ENCODE measurements at regions not wholly inside any gene's neighbourhood (a gene's known extent, or its start where the extent isn't known, plus 50 kb on each side); places are given as distances from the start of the nearest gene placed in this dataset.

GRCh38 chr3:72036899-72037298 is 252.0 kb upstream of the PROK2 start:
- TF ChIP-seq POLR2AphosphoS5 (IDR thresholded peaks at IDR 0.05; ENCODE audit: insufficient read depth, low read depth, low read length), result no peak
- no peak for TF ChIP-seq JUN (IDR thresholded peaks at IDR 0.05; ENCODE audit: borderline replicate concordance, insufficient read depth, insufficient read length, low read depth)
- TF ChIP-seq FOS (IDR thresholded peaks at IDR 0.05; ENCODE audit: borderline replicate concordance, insufficient read depth, low read length), result no peak
- no peak for TF ChIP-seq POLR2A (IDR thresholded peaks at IDR 0.05; ENCODE audit: low read depth, low read length)
- no peak for TF ChIP-seq MYC (IDR thresholded peaks at IDR 0.05; ENCODE audit: low read depth, low read length)
- no peak for TF ChIP-seq GATA2 (IDR thresholded peaks at IDR 0.05; ENCODE audit: insufficient read depth, insufficient read length, low read depth, low read length)
- TF ChIP-seq EZH2 (IDR thresholded peaks at IDR 0.05; ENCODE audit: borderline replicate concordance, low read depth, low read length, severe bottlenecking), result no peak
- TF ChIP-seq, protein P1, sequence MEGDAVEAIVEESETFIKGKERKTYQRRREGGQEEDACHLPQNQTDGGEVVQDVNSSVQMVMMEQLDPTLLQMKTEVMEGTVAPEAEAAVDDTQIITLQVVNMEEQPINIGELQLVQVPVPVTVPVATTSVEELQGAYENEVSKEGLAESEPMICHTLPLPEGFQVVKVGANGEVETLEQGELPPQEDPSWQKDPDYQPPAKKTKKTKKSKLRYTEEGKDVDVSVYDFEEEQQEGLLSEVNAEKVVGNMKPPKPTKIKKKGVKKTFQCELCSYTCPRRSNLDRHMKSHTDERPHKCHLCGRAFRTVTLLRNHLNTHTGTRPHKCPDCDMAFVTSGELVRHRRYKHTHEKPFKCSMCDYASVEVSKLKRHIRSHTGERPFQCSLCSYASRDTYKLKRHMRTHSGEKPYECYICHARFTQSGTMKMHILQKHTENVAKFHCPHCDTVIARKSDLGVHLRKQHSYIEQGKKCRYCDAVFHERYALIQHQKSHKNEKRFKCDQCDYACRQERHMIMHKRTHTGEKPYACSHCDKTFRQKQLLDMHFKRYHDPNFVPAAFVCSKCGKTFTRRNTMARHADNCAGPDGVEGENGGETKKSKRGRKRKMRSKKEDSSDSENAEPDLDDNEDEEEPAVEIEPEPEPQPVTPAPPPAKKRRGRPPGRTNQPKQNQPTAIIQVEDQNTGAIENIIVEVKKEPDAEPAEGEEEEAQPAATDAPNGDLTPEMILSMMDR (IDR thresholded peaks at IDR 0.05; ENCODE audit: extremely low read depth in 1 of 2, insufficient read depth in 1 of 2, low read depth in 1 of 2, low read length in 2 of 2), result no peak
- TF ChIP-seq, protein P2, sequence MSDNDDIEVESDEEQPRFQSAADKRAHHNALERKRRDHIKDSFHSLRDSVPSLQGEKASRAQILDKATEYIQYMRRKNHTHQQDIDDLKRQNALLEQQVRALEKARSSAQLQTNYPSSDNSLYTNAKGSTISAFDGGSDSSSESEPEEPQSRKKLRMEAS (IDR thresholded peaks at IDR 0.05; ENCODE audit: insufficient read depth, insufficient read length), result no peak
- Histone ChIP-seq H3K27me3 (ENCODE audit: control insufficient read depth in 2 of 2, insufficient read depth in 2 of 2, low read length in 2 of 2) (no peaks in the 10 kb centered on the region), H3K79me2 (ENCODE audit: control insufficient read depth, insufficient read depth, low read length) (no peaks in the 10 kb centered on the region), H3K9me3 (replicated peaks; ENCODE audit: control insufficient read depth, insufficient read depth, low read length) (no peaks in the 10 kb centered on the region), H2AFZ (ENCODE audit: low read depth, low read length) (no peak overlapping the region), H3K4me1 (ENCODE audit: control insufficient read depth, extremely low read depth, insufficient read depth, low read length) (no peaks in the 10 kb centered on the region), H3K9ac (replicated peaks; ENCODE audit: extremely low read depth, insufficient read depth, low read length) (no peak overlapping the region), H3K27ac (ENCODE audit: insufficient read depth, low read depth, low read length) (no peak overlapping the region), H3K9me1 (replicated peaks; ENCODE audit: control insufficient read depth, extremely low read depth, insufficient read depth, low read length) (no peaks in the 10 kb centered on the region), H3K4me3 (replicated peaks in 1 of 3; ENCODE audit: insufficient read depth in 1 of 3, low read depth in 1 of 3, low read length in 3 of 3) (no peak overlapping the region), H3K36me3 (ENCODE audit: control insufficient read depth in 2 of 2, extremely low read depth in 1 of 2, insufficient read depth in 2 of 2, low read length in 2 of 2) (no peaks in the 10 kb centered on the region), H3K4me2 (ENCODE audit: insufficient read depth, low read length) (no peak overlapping the region), H4K20me1 (replicated peaks; ENCODE audit: control insufficient read depth, extremely low read depth, insufficient read depth, low read length) (no peaks in the 10 kb centered on the region)
- ChIA-PET POLR2A (no interaction called here), CTCF (interaction anchor here (1.0 kb wide), 1 partner anchor 15 kb away, joined by 3 read pairs; no protein-coding TSS in a partner anchor)
- DNase-seq (ENCODE audit: low read depth, low spot score), result no peak
- intact Hi-C loops (cut with micrococcal nuclease) (no loop called here), dilution Hi-C loops (cut with MboI; ENCODE audit: extremely low pct_ligation_motif_present, low sequenced_read_pairs) (no loop called here)
- no TSS peak for BruUV-seq (replicated peaks)
- no peak for FAIRE-seq

All from endothelial cell of umbilical vein (primary cell).